ENCODE measurements at regions not wholly inside any gene's neighbourhood (a gene's known extent, or its start where the extent isn't known, plus 50 kb on each side); places are given as distances from the start of the nearest gene placed in this dataset.

- in situ Hi-C loops (cut with HindIII; ENCODE audit: low pct_unique_long_range_greater_than_20kb, low sequenced_read_pairs): no loop called here
- ChIA-PET CTCF (no interaction called here), POLR2A (no interaction called here)
- Histone ChIP-seq H3K4me1 (ENCODE audit: control insufficient read depth, insufficient read depth, low read length) (no peaks in the 10 kb centered on the region), H3K9me3 (ENCODE audit: control insufficient read depth, insufficient read depth, low read depth, low read length) (no peaks in the 10 kb centered on the region), H3K27ac (ENCODE audit: low read length) (no peak overlapping the region), H3K4me3 (ENCODE audit: low read depth in 2 of 2, low read length in 2 of 2) (no peak overlapping the region), H3K36me3 (ENCODE audit: control insufficient read depth, insufficient read depth, low read length) (no peaks in the 10 kb centered on the region), H3K27me3 (ENCODE audit: control insufficient read depth, insufficient read depth, low read length) (no peaks in the 10 kb centered on the region)
- no TSS peak for BruUV-seq (replicated peaks)
- ATAC-seq (no peak), DNase-seq (ENCODE audit: low read depth, low spot score) (no peak)
- intact Hi-C loops (cut with micrococcal nuclease; ENCODE audit: unreplicated experiment): no loop called here
- no peak for TF ChIP-seq SIN3A (IDR thresholded peaks at IDR 0.05; ENCODE audit: borderline replicate concordance, insufficient read depth, low read depth, low read length)
- TF ChIP-seq TCF7L2 (IDR thresholded peaks at IDR 0.05; ENCODE audit: low read depth, low read length): no peak
- no peak for TF ChIP-seq CTCF (IDR thresholded peaks at IDR 0.05)
- no peak for TF ChIP-seq REST (IDR thresholded peaks at IDR 0.05; ENCODE audit: insufficient read depth in 1 of 2, low read depth in 2 of 2, low read length in 1 of 2)
- TF ChIP-seq POLR2AphosphoS5 (IDR thresholded peaks at IDR 0.05; ENCODE audit: low read depth, low read length): no peak
Measured at GRCh38 chr14:101506926-101507835, 54.1 kb upstream of the DIO3 start.

- ChIA-PET POLR2A (no interaction called here), CTCF (no interaction called here)
- Histone ChIP-seq H3K27ac (ENCODE audit: low read length) (no peak overlapping the region), H3K4me3 (ENCODE audit: low read depth in 2 of 2, low read length in 2 of 2) (no peak overlapping the region), H3K9me3 (ENCODE audit: control insufficient read depth, insufficient read depth, low read depth, low read length) (no peaks in the 10 kb centered on the region), H3K27me3 (ENCODE audit: control insufficient read depth, insufficient read depth, low read length) (no peaks in the 10 kb centered on the region), H3K4me1 (ENCODE audit: control insufficient read depth, insufficient read depth, low read length) (no peaks in the 10 kb centered on the region), H3K36me3 (ENCODE audit: control insufficient read depth, insufficient read depth, low read length) (no peaks in the 10 kb centered on the region)
- no peak for ATAC-seq
- intact Hi-C loops (cut with micrococcal nuclease; ENCODE audit: unreplicated experiment): no loop called here
- no peak for DNase-seq (ENCODE audit: low read depth, low spot score)
- TF ChIP-seq SIN3A (IDR thresholded peaks at IDR 0.05; ENCODE audit: borderline replicate concordance, insufficient read depth, low read depth, low read length): no peak
- TF ChIP-seq TCF7L2 (IDR thresholded peaks at IDR 0.05; ENCODE audit: low read depth, low read length): no peak
- TF ChIP-seq REST (IDR thresholded peaks at IDR 0.05; ENCODE audit: insufficient read depth in 1 of 2, low read depth in 2 of 2, low read length in 1 of 2): no peak
- no peak for TF ChIP-seq POLR2AphosphoS5 (IDR thresholded peaks at IDR 0.05; ENCODE audit: low read depth, low read length)
- no peak for TF ChIP-seq CTCF (IDR thresholded peaks at IDR 0.05)
- BruUV-seq (replicated peaks): no TSS peak
- in situ Hi-C loops (cut with HindIII; ENCODE audit: low pct_unique_long_range_greater_than_20kb, low sequenced_read_pairs): no loop called here
Measured at GRCh38 chr14:101507836-101508150, 53.5 kb upstream of the DIO3 start.

All from Panc1 (cell line).